ES-I3 (cell line): ENCODE measurements at regions not wholly inside any gene's neighbourhood (a gene's known extent, or its start where the extent isn't known, plus 50 kb on each side); places are given as distances from the start of the nearest gene placed in this dataset.

Experiments
- H3K36me3 ChIP-seq: 2 replicates; pipeline ENCODE4 v1.6.1; 2013; ENCODE audit warnings: mild to moderate bottlenecking, low read length, control low read depth, moderate library complexity; ENCODE audit not compliant: insufficient read depth
- H3K4me1 ChIP-seq: 2 replicates; pipeline ENCODE4 v1.6.1; 2013; ENCODE audit warnings: mild to moderate bottlenecking, control low read depth, low read length; ENCODE audit not compliant: insufficient read depth
- H3K9ac ChIP-seq: 2 replicates; pipeline ENCODE4 v1.6.1; 2013; ENCODE audit warnings: low read depth, mild to moderate bottlenecking, low read length, moderate library complexity
- H3K9me3 ChIP-seq: 2 replicates; pipeline ENCODE4 v1.6.1; 2013; ENCODE audit warnings: mild to moderate bottlenecking, low read length, moderate library complexity; ENCODE audit not compliant: control insufficient read depth, insufficient read depth

GRCh38 chr3:107992976-107993684 is 97.7 kb downstream of the CD47 start:
- H3K9me3 ChIP-seq: no peaks in the 10 kb centered on the region
- H3K4me1 ChIP-seq: 0 out of 2 replicates have a peak, but pooled peaks cover 5% of the 10 kb centered on the region
- no peak overlapping the region for H3K9ac ChIP-seq
- no peaks in the 10 kb centered on the region for H3K36me3 ChIP-seq

DNA sequence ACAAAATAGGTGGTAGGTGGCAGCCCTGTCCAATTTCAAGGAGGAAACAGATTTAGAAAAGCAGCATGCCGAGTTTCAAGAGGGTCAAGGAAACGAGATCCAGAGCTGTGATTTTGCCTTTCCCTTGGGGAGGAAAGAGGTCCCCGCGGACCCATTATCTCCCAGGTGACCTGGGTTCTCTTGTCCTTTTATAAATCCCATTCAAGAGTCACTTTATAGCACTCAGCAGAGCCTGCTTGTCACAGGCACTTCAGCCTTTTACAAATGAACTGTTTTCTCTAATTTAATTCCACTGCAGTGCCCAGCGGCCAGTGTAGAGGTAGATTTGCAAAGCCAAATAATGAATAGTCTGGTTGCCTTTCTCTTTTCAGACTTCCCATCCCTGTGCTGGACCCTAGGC is 99.9 kb downstream of the CD47 start:
- no peaks in the 10 kb centered on the region for H3K4me1 ChIP-seq
- H3K36me3 ChIP-seq: no peaks in the 10 kb centered on the region
- no peak overlapping the region for H3K9ac ChIP-seq
- no peaks in the 10 kb centered on the region for H3K9me3 ChIP-seq

DNA sequence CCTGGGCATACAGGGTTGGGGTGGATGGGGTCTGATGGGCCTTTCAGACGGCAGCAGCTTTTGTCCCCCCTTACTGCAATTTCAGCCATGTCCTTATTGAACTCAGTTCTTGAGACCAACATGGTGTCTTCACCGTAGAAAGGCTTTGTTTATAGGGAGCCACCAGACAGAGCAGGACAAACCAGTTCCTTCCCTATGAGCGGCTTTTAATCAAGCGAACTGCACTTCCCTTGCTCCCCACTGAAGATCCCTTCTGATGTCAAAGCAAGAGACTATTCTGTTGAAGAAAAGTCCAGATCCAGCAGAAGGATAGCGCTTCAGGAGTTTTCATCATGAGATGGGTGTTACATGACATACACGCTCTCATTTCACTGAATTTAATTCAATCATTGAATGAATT is 100.4 kb downstream of the CD47 start:
- no peaks in the 10 kb centered on the region for H3K4me1 ChIP-seq
- H3K9me3 ChIP-seq: no peaks in the 10 kb centered on the region
- no peaks in the 10 kb centered on the region for H3K36me3 ChIP-seq
- H3K9ac ChIP-seq: no peak overlapping the region

- no peaks in the 10 kb centered on the region for H3K36me3 ChIP-seq
- H3K4me1 ChIP-seq: no peaks in the 10 kb centered on the region
- H3K9ac ChIP-seq: no peak overlapping the region
- H3K9me3 ChIP-seq: no peaks in the 10 kb centered on the region
Observed at GRCh38 chr3:107989661-107990060, 101.2 kb downstream of the CD47 start.

DNA sequence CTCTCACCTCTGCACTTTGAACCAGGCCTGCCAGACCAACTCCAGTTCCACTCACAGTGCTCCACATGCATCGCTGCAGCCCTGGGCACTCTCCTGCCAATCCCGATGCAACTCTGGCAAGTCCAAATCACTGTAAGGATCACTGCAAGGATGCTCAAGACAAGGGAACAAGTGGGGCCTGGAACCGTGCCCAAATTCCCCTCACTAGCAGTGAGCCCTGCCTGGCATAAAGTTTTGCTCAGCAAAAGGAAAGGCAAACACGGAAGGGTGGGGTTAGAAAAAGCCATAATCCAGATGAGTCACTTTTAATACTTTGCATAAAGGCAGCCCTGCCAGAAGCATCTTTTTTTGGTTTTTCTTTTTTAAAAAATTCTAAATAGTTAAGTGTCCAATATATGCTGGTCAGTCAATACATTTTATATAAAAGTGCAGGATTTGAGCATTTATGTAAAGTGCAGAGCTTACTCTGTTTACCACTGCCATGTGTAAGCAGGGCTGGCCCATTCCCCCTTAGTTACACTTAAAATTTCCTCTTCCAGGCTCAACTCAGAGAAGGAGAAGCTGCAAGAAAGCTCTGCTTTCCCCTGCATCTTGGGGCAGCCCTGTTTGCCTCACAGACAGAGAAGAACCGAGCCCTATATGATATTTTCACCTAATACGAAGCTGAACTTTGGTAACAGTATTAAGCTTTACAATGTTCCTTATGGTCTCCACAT is 102.2 kb downstream of the CD47 start:
- H3K9ac ChIP-seq: no peak overlapping the region
- H3K9me3 ChIP-seq: no peaks in the 10 kb centered on the region
- no peaks in the 10 kb centered on the region for H3K36me3 ChIP-seq
- H3K4me1 ChIP-seq: no peaks in the 10 kb centered on the region

DNA sequence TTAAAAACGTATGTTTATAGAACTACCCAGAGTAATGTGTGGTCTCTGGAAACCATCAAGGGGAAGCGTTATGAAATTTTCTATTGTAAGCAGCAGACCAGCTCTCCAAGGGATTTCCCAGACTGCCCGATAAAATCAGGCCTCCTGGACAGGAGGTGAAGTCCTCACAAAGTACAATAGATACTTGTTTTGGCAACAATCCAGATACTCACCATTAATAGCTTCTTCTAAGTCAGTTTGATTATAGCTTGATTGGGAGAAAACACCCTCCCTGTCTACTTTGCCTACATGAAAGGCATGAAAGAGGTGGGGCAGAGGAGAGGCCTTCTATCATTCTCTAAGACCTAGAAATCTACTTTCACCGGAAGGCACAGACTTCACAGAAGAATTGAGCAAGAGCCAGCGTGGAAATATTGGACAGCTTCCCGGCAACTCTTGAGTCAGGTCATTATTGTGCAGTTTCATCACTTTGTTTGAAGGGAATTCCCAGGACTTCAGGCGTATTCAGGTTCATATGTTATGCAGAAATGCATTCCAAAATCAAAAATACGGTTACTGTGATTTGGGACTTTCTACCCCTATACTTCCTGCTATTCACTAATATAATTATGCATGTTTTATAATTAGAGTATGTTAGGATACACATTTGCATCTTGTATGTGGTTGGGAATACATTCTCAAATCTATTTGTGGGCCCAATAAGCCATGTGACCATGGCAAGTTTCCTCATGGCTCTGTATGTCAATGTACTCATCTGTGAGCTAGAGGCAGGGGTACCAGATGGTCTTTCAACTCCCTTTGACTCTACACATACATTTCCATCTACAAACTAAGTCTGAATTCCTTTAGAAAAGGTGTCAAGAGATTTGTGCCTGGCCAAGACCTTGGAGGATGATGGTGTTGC is 103.5 kb downstream of the CD47 start:
- Histone ChIP-seq H3K4me1 (no peaks in the 10 kb centered on the region), H3K9ac (no peak overlapping the region), H3K36me3 (no peaks in the 10 kb centered on the region), H3K9me3 (no peaks in the 10 kb centered on the region)

GRCh38 chr3:107986505-107986904 is 104.3 kb downstream of the CD47 start:
- H3K36me3 ChIP-seq: no peaks in the 10 kb centered on the region
- H3K4me1 ChIP-seq: no peaks in the 10 kb centered on the region
- no peak overlapping the region for H3K9ac ChIP-seq
- H3K9me3 ChIP-seq: no peaks in the 10 kb centered on the region

GRCh38 chr3:107985496-107985895 is 105.3 kb downstream of the CD47 start:
- no peaks in the 10 kb centered on the region for H3K36me3 ChIP-seq
- H3K9ac ChIP-seq: no peak overlapping the region
- H3K9me3 ChIP-seq: no peaks in the 10 kb centered on the region
- H3K4me1 ChIP-seq: no peaks in the 10 kb centered on the region

DNA sequence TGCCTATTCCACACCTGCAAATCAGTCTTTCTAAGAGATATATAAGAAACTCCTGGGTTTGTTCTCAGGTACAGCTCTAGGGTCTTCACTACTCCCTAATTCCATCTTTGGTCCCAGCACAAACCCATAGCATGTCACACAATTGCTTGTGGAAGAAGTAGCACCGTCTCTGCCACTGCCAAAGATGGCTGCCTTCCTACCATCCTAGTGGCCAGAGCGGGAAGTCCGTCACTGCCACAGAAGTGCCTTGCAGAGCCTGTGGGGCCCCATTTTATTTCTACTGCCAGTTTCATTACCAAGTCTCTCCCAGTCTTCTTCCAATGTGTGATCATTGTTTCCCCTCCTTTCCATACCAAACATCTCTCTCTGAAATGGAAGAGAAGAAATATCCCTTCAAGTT is 107.6 kb downstream of the CD47 start:
- no peaks in the 10 kb centered on the region for H3K9me3 ChIP-seq
- no peaks in the 10 kb centered on the region for H3K4me1 ChIP-seq
- no peaks in the 10 kb centered on the region for H3K36me3 ChIP-seq
- no peak overlapping the region for H3K9ac ChIP-seq

GRCh38 chr3:107982165-107982564 is 108.7 kb downstream of the CD47 start:
- no peaks in the 10 kb centered on the region for H3K9me3 ChIP-seq
- no peaks in the 10 kb centered on the region for H3K36me3 ChIP-seq
- H3K4me1 ChIP-seq: no peaks in the 10 kb centered on the region
- H3K9ac ChIP-seq: no peak overlapping the region

DNA sequence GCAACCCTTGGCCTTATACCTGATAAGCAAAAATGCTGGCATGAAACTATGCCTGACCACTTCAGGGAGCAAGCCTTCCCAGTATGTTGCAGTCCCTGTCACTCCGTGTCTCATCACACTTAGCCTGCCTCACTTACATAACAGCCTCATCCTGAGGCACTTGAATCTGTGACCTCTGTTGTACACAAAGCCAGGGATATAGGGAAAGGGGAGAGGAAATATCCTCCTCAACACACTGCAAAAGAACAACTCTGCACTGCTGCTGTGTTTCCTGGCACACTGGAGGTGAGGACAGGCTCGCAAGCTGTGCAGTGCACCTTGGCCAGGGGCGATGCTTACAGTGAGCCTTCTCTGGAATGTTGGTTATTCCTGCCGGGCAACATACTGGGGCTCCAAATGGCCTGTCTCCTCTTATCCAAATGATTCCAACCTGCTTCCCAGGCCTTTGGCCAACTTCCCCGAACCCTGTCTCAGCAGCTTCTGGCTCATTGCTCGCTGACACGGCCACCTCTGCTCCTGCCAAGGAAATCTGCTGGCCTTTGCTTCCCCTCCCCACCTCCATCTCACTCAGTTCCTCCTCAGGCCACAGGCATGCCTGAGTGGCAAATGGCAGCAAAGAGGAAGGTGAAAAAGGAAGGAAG is 109.2 kb downstream of the CD47 start:
- no peak overlapping the region for H3K9ac ChIP-seq
- H3K4me1 ChIP-seq: no peaks in the 10 kb centered on the region
- no peaks in the 10 kb centered on the region for H3K9me3 ChIP-seq
- no peaks in the 10 kb centered on the region for H3K36me3 ChIP-seq

DNA sequence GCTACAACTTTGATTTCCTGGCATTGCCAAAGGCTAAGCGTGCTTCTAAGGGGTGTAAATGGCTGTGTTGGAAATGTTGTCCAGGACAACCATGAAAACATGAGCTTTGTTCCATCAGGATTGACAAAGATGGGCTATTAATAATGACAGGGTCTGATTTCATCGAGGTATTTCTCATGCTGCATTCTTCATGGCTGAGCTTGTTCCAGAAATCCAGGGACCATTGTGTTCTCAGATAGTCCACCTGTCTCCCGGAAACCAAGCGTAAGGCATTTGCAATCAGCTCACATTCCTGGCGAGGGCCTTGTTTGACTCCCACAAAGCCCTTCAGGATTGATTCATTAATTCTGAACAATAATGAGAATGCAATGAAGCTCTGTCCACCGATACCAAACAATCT is 111.3 kb downstream of the CD47 start:
- no peak overlapping the region for H3K9ac ChIP-seq

GRCh38 chr3:107978131-107979055 is 112.4 kb downstream of the CD47 start:
- H3K9me3 ChIP-seq: no peaks in the 10 kb centered on the region
- no peaks in the 10 kb centered on the region for H3K36me3 ChIP-seq
- H3K4me1 ChIP-seq: no peaks in the 10 kb centered on the region
- no peak overlapping the region for H3K9ac ChIP-seq

More for the DNA sequence above, 111.3 kb downstream of the CD47 start:
- Histone ChIP-seq H3K4me1 (no peaks in the 10 kb centered on the region), H3K36me3 (no peaks in the 10 kb centered on the region), H3K9me3 (no peaks in the 10 kb centered on the region)
